Endothelial cell of umbilical vein (primary cell): ENCODE measurements at regions not wholly inside any gene's neighbourhood (a gene's known extent, or its start where the extent isn't known, plus 50 kb on each side); places are given as distances from the start of the nearest gene placed in this dataset.

ENCODE experiments used
- BruUV-seq: library from RNA; stranded (reverse); fragments of 400-500 nt; replicated peaks from 2 replicates; lab custom pipeline; 2021; lab: Mats Ljungman, UMichigan
- CTCF ChIA-PET: fragments of 300-600, 350-600 bp; sonication (Branson Sonifier 250); formaldehyde crosslinking; loops from one replicate; lab custom pipeline; 2021; ENCODE audit warnings: antibody characterized with exemption, inconsistent platforms; lab: Charles Lee
- POLR2A ChIA-PET: fragments of 300-600, 350-600 bp; sonication (Branson Sonifier 250); formaldehyde crosslinking; loops from one replicate; lab custom pipeline; 2021; ENCODE audit warnings: antibody characterized with exemption, inconsistent platforms; lab: Charles Lee
- DNase-seq: peaks from one replicate; pipeline ENCODE4 v3.0.0-alpha.2; 2011; ENCODE audit warnings: low read depth, low spot score
- FAIRE-seq: peaks from 2 replicates; lab custom pipeline; 2011; peaks lifted over from hg19 to GRCh38; lab: Jason Lieb, UNC
- H2AFZ ChIP-seq: 2 replicates; pipeline ENCODE4 v1.6.0; 2012; ENCODE audit warnings: low read depth, low read length, control low read depth, inconsistent platforms
- H3K27ac ChIP-seq: 2 replicates; pipeline ENCODE4 v1.5.1; 2011; ENCODE audit warnings: low read depth, mild to moderate bottlenecking, control low read depth, low read length, moderate library complexity; ENCODE audit not compliant: insufficient read depth
- H3K27me3 ChIP-seq, 2 experiments: 2 replicates each; pipeline versions ENCODE4 v1.6.0 to v1.6.1; 2011; ENCODE audit warnings: low read length in 2 of 2, mixed read lengths in 1 of 2; ENCODE audit not compliant: control insufficient read depth in 2 of 2, insufficient read depth in 2 of 2
- H3K36me3 ChIP-seq, 2 experiments: 2 replicates in 1 of 2; 3 replicates in 1 of 2; pipeline ENCODE4 v1.5.1; 2011; ENCODE audit warnings: low read length in 2 of 2, mild to moderate bottlenecking in 1 of 2, moderate library complexity in 1 of 2; ENCODE audit not compliant: control insufficient read depth in 2 of 2, insufficient read depth in 2 of 2; ENCODE audit errors: extremely low read depth in 1 of 2
- H3K4me1 ChIP-seq: 3 replicates; pipeline ENCODE4 v1.5.1; 2011; ENCODE audit warnings: mild to moderate bottlenecking, low read length; ENCODE audit not compliant: control insufficient read depth, insufficient read depth; ENCODE audit errors: extremely low read depth
- H3K4me2 ChIP-seq: 2 replicates; pipeline ENCODE4 v1.6.1; 2011; ENCODE audit warnings: low read length, control low read depth, mixed read lengths; ENCODE audit not compliant: insufficient read depth
- H3K4me3 ChIP-seq, 3 experiments: fragments of 200-600 bp in 1 of 3; sonication (generic), shearing (Covaris generic) in 1 of 3; replicated peaks in 1 of 3; 2 replicates each; pipeline ENCODE4 v1.5.1; 2011 to 2016; ENCODE audit warnings: control low read depth in 3 of 3, low read length in 3 of 3, mild to moderate bottlenecking in 2 of 3, inconsistent platforms in 1 of 3, low read depth in 1 of 3, moderate library complexity in 1 of 3; ENCODE audit not compliant: insufficient read depth in 1 of 3
- H3K79me2 ChIP-seq: 2 replicates; pipeline ENCODE4 v1.6.0; 2012; ENCODE audit warnings: low read length, inconsistent platforms; ENCODE audit not compliant: control insufficient read depth, insufficient read depth
- H3K9ac ChIP-seq: replicated peaks from 2 replicates; pipeline ENCODE3; 2011; ENCODE audit warnings: low read length, control low read depth; ENCODE audit not compliant: insufficient read depth; ENCODE audit errors: extremely low read depth
- H3K9me1 ChIP-seq: replicated peaks from 3 replicates; pipeline ENCODE4 v1.6.0; 2011; ENCODE audit warnings: mild to moderate bottlenecking, low read length; ENCODE audit not compliant: control insufficient read depth, insufficient read depth; ENCODE audit errors: extremely low read depth
- H3K9me3 ChIP-seq: replicated peaks from 2 replicates; pipeline ENCODE4 v1.5.1; 2012; ENCODE audit warnings: low read length, inconsistent platforms; ENCODE audit not compliant: control insufficient read depth, insufficient read depth
- H4K20me1 ChIP-seq: replicated peaks from 2 replicates; pipeline ENCODE3; 2011; ENCODE audit warnings: mild to moderate bottlenecking, low read length; ENCODE audit not compliant: control insufficient read depth, insufficient read depth; ENCODE audit errors: extremely low read depth
- CTCF ChIP-seq, 2 donors: IDR thresholded peaks; 1 replicate in 1 of 2; 2 replicates in 1 of 2; pipeline ENCODE4 v1.5.1; 2011; ENCODE audit warnings: low read length in 2 of 2, mild to moderate bottlenecking in 2 of 2, moderate library complexity in 2 of 2, control low read depth in 1 of 2, inconsistent platforms in 1 of 2, low read depth in 1 of 2; ENCODE audit not compliant: insufficient read depth in 1 of 2; ENCODE audit errors: extremely low read depth in 1 of 2
- EZH2 ChIP-seq: IDR thresholded peaks from 2 replicates; pipeline ENCODE4 v1.6.1; 2012; ENCODE audit warnings: borderline replicate concordance, low read depth, mild to moderate bottlenecking, moderate library complexity, low read length, inconsistent platforms; ENCODE audit not compliant: severe bottlenecking
- FOS ChIP-seq: IDR thresholded peaks from 2 replicates; pipeline ENCODE4 v1.6.1; 2011; ENCODE audit warnings: mild to moderate bottlenecking, low read length, moderate library complexity, borderline replicate concordance; ENCODE audit not compliant: insufficient read depth
- GATA2 ChIP-seq: IDR thresholded peaks from 2 replicates; pipeline ENCODE4 v1.7.0; 2011; ENCODE audit warnings: low read depth, mild to moderate bottlenecking, moderate library complexity, mixed read lengths, low read length; ENCODE audit not compliant: insufficient read length, insufficient read depth
- JUN ChIP-seq: IDR thresholded peaks from 2 replicates; pipeline ENCODE4 v1.6.1; 2011; ENCODE audit warnings: borderline replicate concordance, low read depth; ENCODE audit not compliant: insufficient read length, insufficient read depth
- MAX ChIP-seq: IDR thresholded peaks from 2 replicates; pipeline ENCODE4 v1.6.1; 2011; ENCODE audit not compliant: insufficient read depth, insufficient read length
- MYC ChIP-seq: IDR thresholded peaks from one replicate; pipeline ENCODE4 v1.6.1; 2011; ENCODE audit warnings: mild to moderate bottlenecking, low read depth, low read length
- POLR2A ChIP-seq: IDR thresholded peaks from 2 replicates; pipeline ENCODE4 v1.6.1; 2012; ENCODE audit warnings: low read depth, mild to moderate bottlenecking, control low read depth, low read length
- POLR2AphosphoS5 ChIP-seq: IDR thresholded peaks from 2 replicates; pipeline ENCODE4 v1.6.1; 2012; ENCODE audit warnings: low read depth, mild to moderate bottlenecking, control low read depth, low read length, moderate library complexity; ENCODE audit not compliant: insufficient read depth
- dilution Hi-C: fragments of 300-500 bp; cut with MboI; formaldehyde crosslinking; loops from one replicate; pipeline ENCODE4 v1.15.0; 2019; ENCODE audit warnings: low sequenced_read_pairs; ENCODE audit not compliant: extremely low pct_ligation_motif_present
- intact Hi-C: fragments of 100-400 bp; cut with micrococcal nuclease; formaldehyde crosslinking; loops from one replicate; pipeline ENCODE4 v1.10.0; 2022

DNA sequence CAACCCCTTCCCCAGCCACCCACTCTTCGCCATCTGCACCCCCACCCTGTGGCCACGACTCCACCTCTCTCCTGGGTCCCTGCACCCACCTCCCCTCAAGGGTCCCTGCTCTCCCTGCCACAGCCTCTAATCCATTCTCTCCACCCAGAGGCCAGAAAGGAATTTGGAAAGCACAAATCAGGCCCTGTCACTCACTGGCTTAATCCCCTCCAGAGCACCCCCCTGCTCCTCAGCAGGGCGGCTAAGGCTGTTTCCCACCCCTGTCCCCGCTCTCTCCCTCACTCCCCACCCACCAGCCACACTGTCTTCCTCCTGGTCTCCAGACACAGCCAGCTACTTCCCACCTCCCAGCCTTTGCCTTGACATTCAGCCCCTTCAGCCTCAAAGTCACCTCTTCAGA, 150.0 kb upstream of the LINGO1 start:
- no peaks in the 10 kb centered on the region for H3K9me3 ChIP-seq
- H3K4me3 ChIP-seq: no peak overlapping the region
- no peaks in the 10 kb centered on the region for H3K9me1 ChIP-seq
- intact Hi-C loops (loop anchor here (10.0 kb wide), 1 partner anchor 148 kb away; the partner anchor contains the start of gene LINGO1), dilution Hi-C loops (no loop called here)
- H3K36me3 ChIP-seq: no peaks in the 10 kb centered on the region
- CTCF ChIA-PET: no interaction called here
- POLR2A ChIA-PET: no interaction called here
- H3K4me1 ChIP-seq: no peaks in the 10 kb centered on the region
- no peak for FAIRE-seq
- no peak overlapping the region for H2AFZ ChIP-seq
- no peak overlapping the region for H3K4me2 ChIP-seq
- DNase-seq: no peak
- H3K79me2 ChIP-seq: no peaks in the 10 kb centered on the region
- no peak overlapping the region for H3K27ac ChIP-seq
- H4K20me1 ChIP-seq: no peaks in the 10 kb centered on the region
- no peaks in the 10 kb centered on the region for H3K27me3 ChIP-seq
- TF ChIP-seq JUN (no peak), EZH2 (no peak), POLR2A (no peak), MYC (no peak), POLR2AphosphoS5 (no peak), CTCF (IDR thresholded peaks at IDR 0.05; ENCODE audit: extremely low read depth in 1 of 2, insufficient read depth in 1 of 2, low read depth in 1 of 2, low read length in 2 of 2) (no peak), MAX (no peak), FOS (no peak), GATA2 (no peak)
- H3K9ac ChIP-seq: no peak overlapping the region
- no TSS peak for BruUV-seq
